ENCODE measurements at regions not wholly inside any gene's neighbourhood (a gene's known extent, or its start where the extent isn't known, plus 50 kb on each side); places are given as distances from the start of the nearest gene placed in this dataset.
"Not testable (repeated sequence)": the region's sequence is repeated elsewhere in the genome, so short reads cannot be mapped to it uniquely, and the experiment has no call there.

DNA sequence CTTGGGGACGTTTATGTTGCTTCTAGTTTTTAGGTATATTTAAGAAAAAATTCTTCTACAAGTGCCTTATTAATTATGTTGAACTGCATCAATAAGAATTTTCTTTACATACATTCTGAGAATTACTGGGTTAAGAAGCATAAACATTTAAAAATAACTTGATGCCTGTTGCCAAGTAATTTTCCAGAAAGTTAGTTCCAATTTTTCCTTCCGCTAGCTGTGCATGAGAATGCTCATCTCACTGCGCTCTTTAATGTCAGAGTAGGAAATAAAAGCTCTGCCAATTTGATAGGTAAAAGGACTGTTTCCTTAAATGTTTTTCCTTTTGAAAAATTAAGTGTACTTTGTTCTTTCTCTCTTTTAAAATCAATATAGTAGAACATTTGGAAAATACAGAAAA lies 113.1 kb upstream of the ZBED5 start:
- Histone ChIP-seq H3K4me3 (no peak overlapping the region), H3K9me3 (replicated peaks in 1 of 11) (no peaks in the 10 kb centered on the region), H4K20me1 (no peaks in the 10 kb centered on the region), H3K9ac (no peak overlapping the region), H3K4me1 (peaks cover 0 to 10% (median 0%) of the 10 kb centered on the region in 10 experiments; a peak in 3 of 20 replicates), H3K4me2 (no peak overlapping the region), H3K27me3 (no peaks in the 10 kb centered on the region), H3K36me3 (no peaks in the 10 kb centered on the region), H3K27ac (no peak overlapping the region)
- no peak for TF ChIP-seq Cebpa-rat (IDR thresholded peaks at IDR 0.05)

DNA sequence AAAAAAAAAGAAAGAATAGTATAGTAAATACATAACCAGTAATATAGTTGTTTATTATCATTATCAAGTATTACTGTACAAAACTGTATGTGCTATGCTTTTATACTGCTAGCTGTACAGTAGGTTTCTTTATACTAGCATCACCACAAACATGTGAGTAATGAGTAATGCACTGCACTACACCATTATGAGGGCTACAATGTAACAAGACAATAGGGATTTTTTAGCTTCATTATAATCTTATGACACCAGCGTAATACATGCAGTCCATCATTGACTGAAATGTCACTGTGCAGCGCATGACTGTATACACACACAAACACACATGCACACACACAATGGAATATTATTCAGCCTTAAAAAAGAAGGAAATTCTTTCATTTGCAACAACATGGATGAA lies 111.5 kb upstream of the ZBED5 start:
- Histone ChIP-seq H3K27ac (no peak overlapping the region), H3K4me1 (no peaks in the 10 kb centered on the region), H3K4me2 (no peak overlapping the region), H3K27me3 (no peaks in the 10 kb centered on the region), H4K20me1 (no peaks in the 10 kb centered on the region), H3K9ac (no peak overlapping the region), H3K4me3 (no peak overlapping the region), H3K36me3 (no peaks in the 10 kb centered on the region), H3K9me3 (replicated peaks in 1 of 11) (peaks cover under 1 to 15% (median 11%) of the 10 kb centered on the region in 11 experiments; a peak in 18 of 22 replicates)
- no peak for TF ChIP-seq Cebpa-rat (IDR thresholded peaks at IDR 0.05)

DNA sequence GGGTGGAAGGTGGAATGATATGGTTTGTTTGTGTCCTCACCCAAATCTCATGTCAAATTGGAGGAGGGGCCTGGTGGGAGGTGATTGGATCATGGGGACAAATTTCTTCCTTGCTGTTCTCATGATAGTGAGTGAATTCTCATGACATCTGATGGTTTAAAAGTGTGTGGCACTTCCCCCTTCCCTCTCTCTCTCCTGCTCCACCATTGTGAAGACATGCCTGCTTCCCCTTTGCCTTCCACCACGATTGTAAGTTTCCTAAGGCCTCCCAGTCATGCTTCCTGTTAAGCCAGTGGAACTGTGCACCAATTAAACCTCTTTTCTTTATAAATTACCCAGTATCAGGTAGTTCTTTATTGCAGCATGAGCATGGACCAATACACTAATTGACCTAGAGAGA lies 99.0 kb upstream of the ZBED5 start:
- H3K27me3 ChIP-seq, H3K4me3 ChIP-seq, H3K9ac ChIP-seq, H3K36me3 ChIP-seq, H3K27ac ChIP-seq, H4K20me1 ChIP-seq: not testable (repeated sequence)
- Histone ChIP-seq H3K4me2 (peak overlapping the region in 2 of 11 experiments; percentile 66 to 68; a peak in 4 of 22 replicates), H3K9me3 (replicated peaks in 1 of 11) (peaks cover 27 to 70% (median 35%) of the 10 kb centered on the region in 11 experiments; a peak in 21 of 22 replicates), H3K4me1 (peaks cover 0 to 37% (median 0%) of the 10 kb centered on the region in 10 experiments; a peak in 4 of 20 replicates)

DNA sequence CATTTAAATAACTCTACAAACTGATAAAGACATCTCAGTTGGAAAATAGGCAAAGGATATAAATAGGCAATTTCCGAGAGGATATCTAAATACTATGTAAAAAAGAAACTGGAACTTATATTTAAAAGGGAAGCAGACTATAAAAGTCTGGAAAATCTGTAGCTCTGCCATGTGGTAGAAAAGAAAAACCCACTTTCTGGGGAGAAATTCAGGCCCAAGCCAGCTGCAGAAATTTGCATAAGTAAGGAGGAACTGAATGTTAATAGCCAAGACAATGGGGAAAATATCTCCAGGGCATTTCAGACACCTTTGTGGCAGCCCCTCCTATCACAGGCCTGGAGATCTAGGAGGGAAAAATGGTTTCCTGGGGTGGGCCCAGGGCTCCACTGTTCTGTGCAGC lies 97.8 kb upstream of the ZBED5 start:
- H3K4me2 ChIP-seq, result peak overlapping the region in 2 of 11 experiments; percentile 66 to 68; a peak in 4 of 22 replicates
- peaks cover 27 to 70% (median 35%) of the 10 kb centered on the region in 11 experiments; a peak in 21 of 22 replicates for H3K9me3 ChIP-seq (replicated peaks in 1 of 11)
- no peaks in the 10 kb centered on the region for H3K27me3 ChIP-seq
- H3K27ac ChIP-seq, result peak overlapping the region in 2 of 11 experiments; percentile 33 to 52; a peak in 3 of 22 replicates
- TF ChIP-seq Cebpa-rat (IDR thresholded peaks at IDR 0.05), result no peak
- H3K9ac ChIP-seq, result no peak overlapping the region
- H4K20me1 ChIP-seq, result no peaks in the 10 kb centered on the region
- peak overlapping the region in 1 of 10 experiments; percentile 11; a peak in 1 of 20 replicates for H3K4me3 ChIP-seq
- H3K36me3 ChIP-seq, result no peaks in the 10 kb centered on the region
- peaks cover 0 to 37% (median 0%) of the 10 kb centered on the region in 10 experiments; a peak in 4 of 20 replicates for H3K4me1 ChIP-seq

DNA sequence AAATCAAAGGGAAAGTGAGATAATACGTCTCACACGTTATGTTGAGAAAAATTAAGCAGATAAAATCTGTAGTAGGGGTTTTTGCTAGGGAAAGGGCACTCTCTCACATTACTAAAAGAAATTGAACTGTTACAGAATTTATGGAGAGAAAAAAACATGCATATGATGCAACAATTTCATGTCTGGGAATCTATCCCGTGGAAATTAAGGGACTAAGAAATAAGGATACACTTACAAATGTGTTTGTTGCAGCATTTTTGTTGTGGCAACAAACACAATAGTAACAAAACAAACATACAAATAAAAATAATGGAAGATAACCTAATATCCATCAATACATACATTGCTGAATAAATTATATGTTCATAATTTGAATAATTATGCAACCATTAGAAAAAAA lies 96.3 kb upstream of the ZBED5 start:
- Histone ChIP-seq H3K9ac (no peak overlapping the region), H4K20me1 (no peaks in the 10 kb centered on the region), H3K36me3 (no peaks in the 10 kb centered on the region), H3K4me3 (no peak overlapping the region), H3K4me2 (0 out of 22 replicates have a peak overlapping the region, but pooled peaks of 1 of the 11 experiments have one; percentile 65), H3K9me3 (replicated peaks in 1 of 11) (peaks cover 13 to 63% (median 26%) of the 10 kb centered on the region in 11 experiments; a peak in 21 of 22 replicates), H3K27me3 (no peaks in the 10 kb centered on the region), H3K27ac (no peak overlapping the region), H3K4me1 (peaks cover 0 to 37% (median 0%) of the 10 kb centered on the region in 10 experiments; a peak in 4 of 20 replicates)
- no peak for TF ChIP-seq Cebpa-rat (IDR thresholded peaks at IDR 0.05)

DNA sequence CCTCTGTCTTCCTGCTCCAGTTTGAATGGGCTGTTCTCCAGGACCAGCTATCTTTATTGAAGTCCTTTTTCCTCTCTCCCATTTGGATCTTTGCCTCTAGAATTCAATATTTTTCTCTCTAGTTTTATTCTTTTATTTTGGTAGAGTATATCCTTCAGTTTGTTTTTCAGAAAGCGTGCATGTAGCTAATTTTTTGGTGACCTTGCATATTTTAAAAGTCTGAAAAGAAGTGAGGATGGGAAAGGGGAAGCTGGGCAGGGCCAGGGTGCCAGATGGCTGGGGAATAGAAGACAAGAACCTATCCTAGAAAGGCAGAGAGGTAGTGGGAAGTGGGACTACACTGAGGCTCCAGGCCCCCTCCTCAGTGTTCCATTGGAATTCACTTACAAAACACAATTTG lies 95.0 kb upstream of the ZBED5 start:
- Histone ChIP-seq H3K4me3 (no peak overlapping the region), H3K4me2 (no peak overlapping the region; a peak in 1 of 22 replicates), H3K27me3 (no peaks in the 10 kb centered on the region), H3K9me3 (replicated peaks in 1 of 11) (peaks cover 8 to 50% (median 15%) of the 10 kb centered on the region in 11 experiments; a peak in 19 of 22 replicates), H3K4me1 (peaks cover 0 to 37% (median 0%) of the 10 kb centered on the region in 10 experiments; a peak in 4 of 20 replicates), H4K20me1 (no peaks in the 10 kb centered on the region), H3K9ac (no peak overlapping the region), H3K27ac (no peak overlapping the region), H3K36me3 (no peaks in the 10 kb centered on the region)
- TF ChIP-seq Cebpa-rat (IDR thresholded peaks at IDR 0.05), result no peak

DNA sequence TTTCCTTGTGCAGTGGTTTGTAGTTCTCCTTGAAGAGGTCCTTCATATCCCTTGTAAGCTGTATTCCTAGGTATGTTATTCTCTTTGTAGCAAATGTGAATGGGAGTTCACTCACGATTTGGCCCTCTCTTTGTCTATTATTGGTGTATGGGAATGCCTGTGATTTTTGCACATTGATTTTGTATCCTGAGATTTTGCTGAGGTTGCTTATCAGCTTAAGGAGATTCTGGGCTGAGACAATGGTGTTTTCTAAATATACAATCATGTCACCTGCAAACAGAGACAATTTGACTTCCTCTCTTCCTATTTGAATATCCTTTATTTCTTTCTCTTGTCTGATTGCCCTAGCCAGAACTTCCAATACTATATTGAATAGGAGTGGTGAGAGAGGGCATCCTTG lies 90.1 kb upstream of the ZBED5 start:
- H3K9me3 ChIP-seq (replicated peaks in 1 of 11), result peaks cover 0 to 11% (median 0%) of the 10 kb centered on the region in 11 experiments; a peak in 4 of 22 replicates
- not testable (repeated sequence) for H3K9ac ChIP-seq, H4K20me1 ChIP-seq, H3K4me1 ChIP-seq, H3K4me3 ChIP-seq, H3K27ac ChIP-seq, H3K27me3 ChIP-seq, H3K36me3 ChIP-seq, H3K4me2 ChIP-seq

DNA sequence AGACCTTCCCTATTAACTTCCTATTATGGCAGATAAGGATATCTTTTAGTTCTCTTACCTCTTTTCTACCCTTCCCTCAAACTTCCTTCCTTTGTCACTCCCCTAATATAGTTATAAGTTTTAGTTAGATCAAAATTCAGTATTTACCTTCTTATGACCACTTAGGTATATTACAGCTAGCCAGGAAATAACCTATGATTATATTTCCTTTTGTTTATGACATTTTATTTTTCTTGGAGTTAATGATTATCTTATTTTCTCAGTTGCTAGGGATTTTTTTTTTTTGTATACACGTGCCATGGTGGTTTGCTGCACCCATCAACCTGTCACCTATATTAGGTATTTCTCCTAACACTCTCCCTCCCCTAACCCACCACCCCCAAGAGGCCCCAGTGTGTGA lies 88.2 kb upstream of the ZBED5 start:
- H3K27me3 ChIP-seq, result no peaks in the 10 kb centered on the region
- H3K27ac ChIP-seq, result no peak overlapping the region
- no peaks in the 10 kb centered on the region for H3K36me3 ChIP-seq
- TF ChIP-seq Cebpa-rat (IDR thresholded peaks at IDR 0.05), result no peak
- no peak overlapping the region for H3K4me2 ChIP-seq
- H3K9me3 ChIP-seq (replicated peaks in 1 of 11), result no peaks in the 10 kb centered on the region; a peak in 1 of 22 replicates
- H3K9ac ChIP-seq, result no peak overlapping the region
- no peaks in the 10 kb centered on the region for H4K20me1 ChIP-seq
- no peak overlapping the region for H3K4me3 ChIP-seq
- H3K4me1 ChIP-seq, result peaks cover 0 to 22% (median 0%) of the 10 kb centered on the region in 10 experiments; a peak in 6 of 20 replicates

DNA sequence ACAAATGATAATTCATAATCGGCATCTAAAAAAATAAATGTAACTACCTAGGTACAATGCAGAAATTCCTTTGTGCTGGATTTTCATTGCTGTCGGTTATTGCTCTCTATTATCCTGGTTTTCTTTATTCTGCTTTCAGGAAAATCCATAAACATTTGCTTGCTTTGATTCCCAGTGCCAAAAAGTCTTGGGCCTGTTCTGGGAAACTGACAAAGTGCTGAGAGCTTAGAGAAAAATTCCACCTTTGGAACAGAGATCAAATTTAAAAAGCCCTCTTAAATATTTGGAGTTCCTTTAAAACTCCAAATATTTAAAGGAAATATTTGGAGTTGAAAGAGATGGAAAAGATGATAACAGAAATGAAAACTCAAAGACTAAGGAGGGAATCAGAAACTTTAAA lies 87.3 kb upstream of the ZBED5 start:
- H3K27me3 ChIP-seq, result no peaks in the 10 kb centered on the region
- no peak for TF ChIP-seq Cebpa-rat (IDR thresholded peaks at IDR 0.05)
- H4K20me1 ChIP-seq, result no peaks in the 10 kb centered on the region
- H3K27ac ChIP-seq, result no peak overlapping the region
- no peaks in the 10 kb centered on the region for H3K36me3 ChIP-seq
- no peaks in the 10 kb centered on the region; a peak in 1 of 22 replicates for H3K9me3 ChIP-seq (replicated peaks in 1 of 11)
- peaks cover 0 to 25% (median 0%) of the 10 kb centered on the region in 10 experiments; a peak in 6 of 20 replicates for H3K4me1 ChIP-seq
- no peak overlapping the region for H3K4me2 ChIP-seq
- H3K4me3 ChIP-seq, result no peak overlapping the region
- H3K9ac ChIP-seq, result no peak overlapping the region

DNA sequence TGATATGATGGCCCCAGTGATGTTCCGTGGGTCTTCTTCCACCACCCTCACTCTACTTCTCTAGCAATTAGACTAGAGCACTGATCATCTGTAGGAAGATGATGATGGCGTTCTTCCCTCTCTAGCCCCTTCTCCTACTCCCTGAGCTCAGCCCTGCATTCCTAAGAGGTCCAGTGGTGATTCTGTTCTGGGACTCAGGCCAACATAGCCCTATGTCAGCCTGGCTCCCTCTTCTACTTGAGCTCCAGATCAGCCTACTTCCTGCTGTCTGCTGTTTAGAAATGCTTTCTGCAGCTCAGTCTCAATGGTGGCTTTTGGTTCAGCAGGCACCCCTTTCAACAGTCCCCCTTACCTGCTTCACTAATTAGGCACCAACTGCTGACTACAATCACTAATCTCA lies 86.1 kb upstream of the ZBED5 start:
- H4K20me1 ChIP-seq, result no peaks in the 10 kb centered on the region
- H3K9ac ChIP-seq, result no peak overlapping the region
- H3K9me3 ChIP-seq (replicated peaks in 1 of 11), result no peaks in the 10 kb centered on the region
- no peak overlapping the region for H3K4me2 ChIP-seq
- H3K27me3 ChIP-seq, result no peaks in the 10 kb centered on the region
- H3K27ac ChIP-seq, result no peak overlapping the region
- no peaks in the 10 kb centered on the region for H3K36me3 ChIP-seq
- peaks cover 0 to 25% (median 0%) of the 10 kb centered on the region in 10 experiments; a peak in 6 of 20 replicates for H3K4me1 ChIP-seq
- no peak overlapping the region for H3K4me3 ChIP-seq
- no peak for TF ChIP-seq Cebpa-rat (IDR thresholded peaks at IDR 0.05)
